ENCODE measurements at regions not wholly inside any gene's neighbourhood (a gene's known extent, or its start where the extent isn't known, plus 50 kb on each side); places are given as distances from the start of the nearest gene placed in this dataset.
A peak's percentile ranks its signal among the peaks of the same experiment; 100 is the strongest.

DNA sequence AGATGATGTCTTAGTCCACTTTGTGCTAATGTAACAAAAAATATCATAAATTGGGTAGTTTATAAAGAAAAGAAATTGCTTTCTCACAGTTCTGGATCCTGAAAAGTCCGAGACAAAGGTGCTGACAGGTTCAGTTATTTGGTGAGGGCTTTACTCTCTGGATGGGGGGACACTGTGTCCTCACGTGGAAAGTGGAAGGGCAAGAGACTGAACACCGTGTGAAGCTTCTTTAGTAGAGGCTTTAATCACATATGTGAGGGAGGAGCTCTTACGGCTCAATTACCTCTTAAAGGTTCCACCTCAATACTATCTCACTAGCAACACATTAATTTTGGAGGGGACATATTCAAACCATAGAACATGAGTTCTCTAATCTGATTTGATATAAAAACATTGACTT is 204.3 kb downstream of the FSIP2 start:
- DNase-seq (ENCODE audit: low spot score, unreplicated experiment) = no peak
- Mint-ChIP-seq H3K27me3 (no peaks in the 10 kb centered on the region), H3K36me3 (ENCODE audit: insufficient read depth) (no peaks in the 10 kb centered on the region), H3K4me3 (ENCODE audit: low read depth) (no peak overlapping the region), H3K27ac (no peak overlapping the region), H3K4me1 (ENCODE audit: low read depth) (no peaks in the 10 kb centered on the region), H3K9me3 (ENCODE audit: low read depth) (no peaks in the 10 kb centered on the region)
- TF ChIP-seq, protein P1, sequence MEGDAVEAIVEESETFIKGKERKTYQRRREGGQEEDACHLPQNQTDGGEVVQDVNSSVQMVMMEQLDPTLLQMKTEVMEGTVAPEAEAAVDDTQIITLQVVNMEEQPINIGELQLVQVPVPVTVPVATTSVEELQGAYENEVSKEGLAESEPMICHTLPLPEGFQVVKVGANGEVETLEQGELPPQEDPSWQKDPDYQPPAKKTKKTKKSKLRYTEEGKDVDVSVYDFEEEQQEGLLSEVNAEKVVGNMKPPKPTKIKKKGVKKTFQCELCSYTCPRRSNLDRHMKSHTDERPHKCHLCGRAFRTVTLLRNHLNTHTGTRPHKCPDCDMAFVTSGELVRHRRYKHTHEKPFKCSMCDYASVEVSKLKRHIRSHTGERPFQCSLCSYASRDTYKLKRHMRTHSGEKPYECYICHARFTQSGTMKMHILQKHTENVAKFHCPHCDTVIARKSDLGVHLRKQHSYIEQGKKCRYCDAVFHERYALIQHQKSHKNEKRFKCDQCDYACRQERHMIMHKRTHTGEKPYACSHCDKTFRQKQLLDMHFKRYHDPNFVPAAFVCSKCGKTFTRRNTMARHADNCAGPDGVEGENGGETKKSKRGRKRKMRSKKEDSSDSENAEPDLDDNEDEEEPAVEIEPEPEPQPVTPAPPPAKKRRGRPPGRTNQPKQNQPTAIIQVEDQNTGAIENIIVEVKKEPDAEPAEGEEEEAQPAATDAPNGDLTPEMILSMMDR (IDR thresholded peaks at IDR 0.05; ENCODE audit: unreplicated experiment) = no peak

DNA sequence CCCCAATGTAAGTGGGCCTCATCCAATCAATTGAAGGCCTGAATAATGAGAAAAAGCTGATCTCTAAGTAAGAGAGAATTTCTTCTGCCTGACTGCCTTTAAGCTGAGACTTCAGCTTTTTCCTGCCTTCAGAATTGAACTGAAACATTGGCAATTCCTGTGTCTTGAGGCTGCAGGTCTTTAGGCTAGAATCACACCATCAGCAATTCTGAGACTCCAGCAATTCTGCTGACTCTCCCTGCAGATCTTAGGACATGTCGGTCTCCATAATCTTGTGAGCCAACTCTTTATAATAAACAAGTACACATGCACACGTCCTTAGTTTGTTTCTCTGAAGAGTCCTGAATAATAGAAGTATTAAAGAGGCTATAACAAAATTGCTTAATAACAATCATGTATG is 209.1 kb downstream of the FSIP2 start:
- no peaks in the 10 kb centered on the region for H3K27me3 Mint-ChIP-seq
- TF ChIP-seq, protein P1 (IDR thresholded peaks at IDR 0.05; ENCODE audit: unreplicated experiment) = no peak
- no peaks in the 10 kb centered on the region for H3K4me1 Mint-ChIP-seq (ENCODE audit: low read depth)
- no peaks in the 10 kb centered on the region for H3K36me3 Mint-ChIP-seq (ENCODE audit: insufficient read depth)
- H3K4me3 Mint-ChIP-seq (ENCODE audit: low read depth) = no peak overlapping the region
- H3K9me3 Mint-ChIP-seq (ENCODE audit: low read depth) = no peaks in the 10 kb centered on the region
- H3K27ac Mint-ChIP-seq = no peak overlapping the region
- DNase-seq (ENCODE audit: low spot score, unreplicated experiment) = no peak

DNA sequence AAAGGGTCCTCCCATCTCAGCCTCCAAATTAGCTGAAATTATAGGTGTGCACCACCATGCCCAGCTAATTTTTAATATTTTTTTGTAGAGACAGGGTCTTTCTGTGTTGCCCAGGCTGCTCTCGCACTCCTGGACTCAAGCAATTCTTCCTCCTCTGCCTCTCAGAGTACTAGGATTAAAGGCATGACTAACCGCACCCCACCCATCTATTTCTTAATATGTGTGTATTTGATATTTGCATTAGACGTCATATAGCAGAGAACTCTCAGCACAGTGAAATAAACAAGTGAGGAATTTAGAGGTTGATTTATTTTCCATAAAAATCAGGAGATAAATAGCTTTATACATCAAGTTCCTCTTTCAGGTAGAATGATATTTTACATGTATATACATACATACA is 213.5 kb downstream of the FSIP2 start:
- H3K27me3 Mint-ChIP-seq = no peaks in the 10 kb centered on the region
- no peak overlapping the region for H3K27ac Mint-ChIP-seq
- no peak for DNase-seq (ENCODE audit: low spot score, unreplicated experiment)
- no peaks in the 10 kb centered on the region for H3K4me1 Mint-ChIP-seq (ENCODE audit: low read depth)
- TF ChIP-seq, protein P1 (IDR thresholded peaks at IDR 0.05; ENCODE audit: unreplicated experiment) = no peak
- no peak overlapping the region for H3K4me3 Mint-ChIP-seq (ENCODE audit: low read depth)
- H3K9me3 Mint-ChIP-seq (ENCODE audit: low read depth) = no peaks in the 10 kb centered on the region
- H3K36me3 Mint-ChIP-seq (ENCODE audit: insufficient read depth) = no peaks in the 10 kb centered on the region

DNA sequence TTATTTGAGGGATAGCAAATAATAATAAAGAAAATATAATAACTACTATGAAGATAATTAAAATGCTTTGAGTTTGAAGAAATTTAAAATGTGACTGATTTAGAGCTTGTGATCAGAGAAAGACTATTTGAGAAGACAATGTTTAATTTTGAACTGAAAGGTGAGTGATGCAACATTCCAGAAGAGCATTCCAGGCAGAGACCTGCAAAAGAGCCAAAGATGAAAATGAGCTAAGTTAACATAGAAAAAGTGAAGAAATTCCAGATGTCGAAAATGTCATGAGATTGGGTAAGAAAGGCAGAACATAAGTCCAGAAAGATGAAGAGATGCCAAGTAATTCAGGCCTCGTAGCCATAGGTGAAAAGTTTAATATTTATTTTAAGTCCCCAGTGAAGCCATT is 215.8 kb downstream of the FSIP2 start:
- TF ChIP-seq, protein P1 (IDR thresholded peaks at IDR 0.05; ENCODE audit: unreplicated experiment) = no peak
- Mint-ChIP-seq H3K36me3 (ENCODE audit: insufficient read depth) (no peaks in the 10 kb centered on the region), H3K9me3 (ENCODE audit: low read depth) (peaks cover 7% of the 10 kb centered on the region), H3K4me1 (ENCODE audit: low read depth) (no peaks in the 10 kb centered on the region), H3K27ac (no peak overlapping the region), H3K4me3 (ENCODE audit: low read depth) (no peak overlapping the region), H3K27me3 (no peaks in the 10 kb centered on the region)
- no peak for DNase-seq (ENCODE audit: low spot score, unreplicated experiment)

DNA sequence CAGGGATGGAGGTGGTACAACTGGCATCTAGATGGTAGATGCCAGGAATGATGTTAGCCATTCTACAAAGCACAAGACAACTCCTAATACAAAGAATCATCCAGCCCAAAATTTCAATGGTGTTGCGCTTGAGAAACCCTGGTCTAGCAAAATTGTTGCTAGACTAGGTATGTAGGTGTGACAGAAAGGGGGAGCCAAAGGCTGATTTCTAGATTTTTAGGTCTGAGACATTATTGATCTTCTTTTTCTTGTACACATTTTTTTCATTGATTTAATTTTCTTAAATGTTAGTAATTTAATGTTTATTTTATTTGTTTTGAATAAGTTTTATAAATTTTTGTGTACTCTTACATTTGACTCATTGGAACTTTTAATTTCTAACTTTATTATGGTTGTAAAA is 216.4 kb downstream of the FSIP2 start:
- Mint-ChIP-seq H3K4me1 (ENCODE audit: low read depth) (no peaks in the 10 kb centered on the region), H3K4me3 (ENCODE audit: low read depth) (no peak overlapping the region), H3K36me3 (ENCODE audit: insufficient read depth) (no peaks in the 10 kb centered on the region), H3K27me3 (no peaks in the 10 kb centered on the region), H3K9me3 (ENCODE audit: low read depth) (peaks cover 14% of the 10 kb centered on the region), H3K27ac (no peak overlapping the region)
- DNase-seq (ENCODE audit: low spot score, unreplicated experiment) = no peak
- TF ChIP-seq, protein P1 (IDR thresholded peaks at IDR 0.05; ENCODE audit: unreplicated experiment) = peak; percentile 26

Data from progenitor cell of endocrine pancreas (in vitro differentiated cells).